Ishikawa (cell line): ENCODE measurements at regions not wholly inside any gene's neighbourhood (a gene's known extent, or its start where the extent isn't known, plus 50 kb on each side); places are given as distances from the start of the nearest gene placed in this dataset.

Experiments
- CEBPB ChIP-seq: IDR thresholded peaks from 2 replicates; pipeline ENCODE4 v1.6.1; 2012
- EGR1 ChIP-seq: IDR thresholded peaks from 2 replicates; pipeline ENCODE4 v1.6.1; 2012
- EP300 ChIP-seq: IDR thresholded peaks from 2 replicates; pipeline ENCODE4 v1.6.1; 2012; ENCODE audit warnings: borderline replicate concordance
- FOXM1 ChIP-seq: IDR thresholded peaks from 2 replicates; pipeline ENCODE4 v1.6.1; 2012; ENCODE audit warnings: low read depth, borderline replicate concordance
- RAD21 ChIP-seq: IDR thresholded peaks from 2 replicates; pipeline ENCODE4 v1.6.1; 2012; ENCODE audit warnings: low read depth
- TAF1 ChIP-seq: IDR thresholded peaks from 2 replicates; pipeline ENCODE4 v1.6.1; 2012; ENCODE audit warnings: low read depth, mild to moderate bottlenecking
- TEAD4 ChIP-seq: IDR thresholded peaks from 2 replicates; pipeline ENCODE4 v1.6.1; 2012
- YY1 ChIP-seq: IDR thresholded peaks from 2 replicates; pipeline ENCODE4 v1.6.1; 2012; ENCODE audit warnings: low read depth
- ZBTB7A ChIP-seq: IDR thresholded peaks from 2 replicates; pipeline ENCODE4 v1.6.1; 2012; ENCODE audit warnings: low read depth
- TF ChIP-seq, protein P1 (sequence below): IDR thresholded peaks from 2 replicates; pipeline ENCODE4 v1.6.1; 2012; ENCODE audit warnings: low read depth, mild to moderate bottlenecking
- TF ChIP-seq, protein P2 (sequence below): IDR thresholded peaks from 2 replicates; pipeline ENCODE4 v1.6.1; 2012

DNA sequence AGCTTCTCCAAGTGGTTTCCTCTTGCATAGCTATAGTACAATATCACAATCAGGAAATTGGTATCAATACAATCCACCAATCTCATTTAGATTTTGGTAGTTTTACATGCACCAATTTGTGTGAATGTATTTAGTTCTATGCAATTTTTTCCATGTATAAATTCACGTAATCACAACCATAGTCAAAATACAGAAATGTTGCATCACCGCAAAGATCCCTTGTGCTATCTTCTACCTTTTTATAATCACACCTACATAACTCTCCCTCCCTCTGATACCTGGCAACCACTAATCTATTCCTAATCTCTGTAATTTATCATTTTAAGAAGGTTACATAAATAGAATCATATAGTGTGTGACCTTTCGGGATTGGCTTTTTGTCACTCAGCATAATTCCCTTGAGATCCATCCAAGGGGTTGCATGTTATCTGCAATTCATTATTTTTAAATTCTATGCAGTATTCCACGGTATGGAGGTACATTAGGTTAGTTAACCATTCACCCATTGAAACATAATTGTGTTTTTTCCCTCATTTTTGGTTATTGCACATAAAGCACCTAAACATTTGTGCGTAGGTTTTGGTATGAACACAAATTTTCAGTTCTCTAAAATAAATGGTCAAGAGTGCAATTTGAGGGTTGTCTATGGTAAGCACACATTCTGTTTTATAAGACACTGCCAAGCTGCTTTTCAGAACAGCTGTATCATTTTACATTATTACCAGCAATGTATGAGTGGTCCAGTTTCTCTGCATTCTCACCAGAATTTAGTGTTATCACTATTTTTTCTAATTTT lies 95.1 kb upstream of the SLC22A23 start:
- TF ChIP-seq TAF1, result no peak
- TF ChIP-seq RAD21, result no peak
- no peak for TF ChIP-seq EP300
- TF ChIP-seq FOXM1, result no peak
- TF ChIP-seq, protein P1, sequence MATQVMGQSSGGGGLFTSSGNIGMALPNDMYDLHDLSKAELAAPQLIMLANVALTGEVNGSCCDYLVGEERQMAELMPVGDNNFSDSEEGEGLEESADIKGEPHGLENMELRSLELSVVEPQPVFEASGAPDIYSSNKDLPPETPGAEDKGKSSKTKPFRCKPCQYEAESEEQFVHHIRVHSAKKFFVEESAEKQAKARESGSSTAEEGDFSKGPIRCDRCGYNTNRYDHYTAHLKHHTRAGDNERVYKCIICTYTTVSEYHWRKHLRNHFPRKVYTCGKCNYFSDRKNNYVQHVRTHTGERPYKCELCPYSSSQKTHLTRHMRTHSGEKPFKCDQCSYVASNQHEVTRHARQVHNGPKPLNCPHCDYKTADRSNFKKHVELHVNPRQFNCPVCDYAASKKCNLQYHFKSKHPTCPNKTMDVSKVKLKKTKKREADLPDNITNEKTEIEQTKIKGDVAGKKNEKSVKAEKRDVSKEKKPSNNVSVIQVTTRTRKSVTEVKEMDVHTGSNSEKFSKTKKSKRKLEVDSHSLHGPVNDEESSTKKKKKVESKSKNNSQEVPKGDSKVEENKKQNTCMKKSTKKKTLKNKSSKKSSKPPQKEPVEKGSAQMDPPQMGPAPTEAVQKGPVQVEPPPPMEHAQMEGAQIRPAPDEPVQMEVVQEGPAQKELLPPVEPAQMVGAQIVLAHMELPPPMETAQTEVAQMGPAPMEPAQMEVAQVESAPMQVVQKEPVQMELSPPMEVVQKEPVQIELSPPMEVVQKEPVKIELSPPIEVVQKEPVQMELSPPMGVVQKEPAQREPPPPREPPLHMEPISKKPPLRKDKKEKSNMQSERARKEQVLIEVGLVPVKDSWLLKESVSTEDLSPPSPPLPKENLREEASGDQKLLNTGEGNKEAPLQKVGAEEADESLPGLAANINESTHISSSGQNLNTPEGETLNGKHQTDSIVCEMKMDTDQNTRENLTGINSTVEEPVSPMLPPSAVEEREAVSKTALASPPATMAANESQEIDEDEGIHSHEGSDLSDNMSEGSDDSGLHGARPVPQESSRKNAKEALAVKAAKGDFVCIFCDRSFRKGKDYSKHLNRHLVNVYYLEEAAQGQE, result no peak
- no peak for TF ChIP-seq YY1
- TF ChIP-seq, protein P2, sequence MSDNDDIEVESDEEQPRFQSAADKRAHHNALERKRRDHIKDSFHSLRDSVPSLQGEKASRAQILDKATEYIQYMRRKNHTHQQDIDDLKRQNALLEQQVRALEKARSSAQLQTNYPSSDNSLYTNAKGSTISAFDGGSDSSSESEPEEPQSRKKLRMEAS, result no peak
- TF ChIP-seq CEBPB, result no peak
- no peak for TF ChIP-seq TEAD4
- TF ChIP-seq EGR1, result no peak
- no peak for TF ChIP-seq ZBTB7A
